ENCODE measurements at regions not wholly inside any gene's neighbourhood (a gene's known extent, or its start where the extent isn't known, plus 50 kb on each side); places are given as distances from the start of the nearest gene placed in this dataset.

GRCh38 chr5:6090838-6091237 is 287.5 kb downstream of the MED10 start:
- TF ChIP-seq CTCF (IDR thresholded peaks at IDR 0.05): no peak
- no peak for TF ChIP-seq POLR2A (IDR thresholded peaks at IDR 0.05)

All from heart left ventricle (tissue), 13 donors.